H7 (cell line): ENCODE measurements at regions not wholly inside any gene's neighbourhood (a gene's known extent, or its start where the extent isn't known, plus 50 kb on each side); places are given as distances from the start of the nearest gene placed in this dataset.
"Not testable (repeated sequence)": the region's sequence is repeated elsewhere in the genome, so short reads cannot be mapped to it uniquely, and the experiment has no call there.

Source experiments
- DNase-seq: peaks from one replicate; pipeline ENCODE4 v3.0.0; 2012
- H3K27me3 ChIP-seq: 2 replicates; pipeline ENCODE4 v1.6.0; 2011; ENCODE audit warnings: mild to moderate bottlenecking, low read length; ENCODE audit not compliant: control insufficient read depth, insufficient read depth
- H3K36me3 ChIP-seq: replicated peaks from 2 replicates; pipeline ENCODE4 v1.5.1; 2011; ENCODE audit warnings: low read length; ENCODE audit not compliant: control insufficient read depth, insufficient read depth
- H3K4me3 ChIP-seq: 2 replicates; pipeline ENCODE4 v1.5.1; 2011; ENCODE audit warnings: low read depth, mild to moderate bottlenecking, control low read depth, low read length, moderate library complexity; ENCODE audit not compliant: insufficient read depth

DNA sequence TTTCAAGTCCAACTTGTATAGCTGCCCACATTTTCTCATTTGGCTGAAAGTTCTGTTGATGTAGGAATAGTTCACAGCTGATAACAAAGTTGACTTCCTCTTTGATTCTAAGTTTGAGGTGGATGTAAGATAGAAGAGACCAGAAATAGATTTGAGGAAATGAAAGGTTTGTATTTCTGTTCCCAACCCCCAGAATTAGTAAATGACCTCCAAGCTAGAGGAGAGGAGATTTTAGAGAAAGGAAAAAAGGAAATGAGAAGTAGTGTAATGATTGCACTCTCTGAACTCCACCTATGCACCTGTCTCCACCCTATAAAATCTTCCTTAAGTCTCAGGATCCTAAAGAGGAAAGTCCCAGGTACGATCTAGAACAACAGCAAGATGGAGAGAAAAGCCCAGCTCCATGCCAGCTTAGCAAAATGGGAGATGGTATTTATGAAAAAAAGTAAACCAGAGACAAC is 130.4 kb upstream of the POC5 start:
- Histone ChIP-seq H3K36me3 (no peaks in the 10 kb centered on the region), H3K4me3 (no peak overlapping the region), H3K27me3 (no peaks in the 10 kb centered on the region)
- DNase-seq, result no peak

DNA sequence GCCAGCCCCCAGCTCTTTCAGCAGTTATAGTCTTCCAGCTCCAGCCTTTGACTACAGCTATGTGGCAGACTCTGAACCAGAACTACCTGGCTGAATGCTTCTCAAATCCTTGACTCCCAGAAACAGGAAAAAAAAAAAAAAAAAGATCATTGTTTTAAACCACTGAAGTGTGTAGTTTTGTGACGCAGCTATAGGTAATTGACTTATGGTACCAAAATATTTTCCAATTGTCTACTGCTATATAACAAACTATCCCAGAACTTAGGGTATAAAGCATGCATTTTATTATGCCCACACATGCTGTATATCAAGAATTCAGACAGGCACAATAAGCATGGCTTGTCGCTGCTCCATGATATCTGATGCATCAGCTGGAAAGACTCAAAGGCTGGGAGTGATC is 127.1 kb upstream of the POC5 start:
- no peaks in the 10 kb centered on the region for H3K36me3 ChIP-seq
- no peak for DNase-seq

DNA sequence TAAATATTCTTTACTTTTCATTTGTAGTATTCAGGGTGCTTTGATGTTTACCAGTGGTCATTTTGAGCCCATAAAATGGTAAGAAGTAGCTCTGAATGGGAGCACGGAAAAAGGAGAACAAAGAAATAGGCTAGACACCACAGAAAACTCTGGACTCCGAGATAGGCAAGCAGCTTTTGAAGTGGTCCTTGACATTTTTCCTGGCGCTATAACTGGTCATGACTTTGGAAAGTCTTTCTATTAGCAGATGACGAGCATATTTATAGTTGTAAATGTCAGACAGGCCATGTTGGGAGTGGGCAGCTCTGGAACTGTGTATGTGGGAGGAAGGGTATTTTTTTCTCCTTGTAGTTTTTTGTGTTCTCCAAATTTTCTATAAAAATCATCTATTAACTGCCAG is 126.1 kb upstream of the POC5 start:
- no peaks in the 10 kb centered on the region for H3K36me3 ChIP-seq
- H3K27me3 ChIP-seq, result no peaks in the 10 kb centered on the region
- DNase-seq, result no peak
- H3K4me3 ChIP-seq, result no peak overlapping the region

More for the DNA sequence above, 127.1 kb upstream of the POC5 start:
- H3K27me3 ChIP-seq, result no peaks in the 10 kb centered on the region
- no peak overlapping the region for H3K4me3 ChIP-seq

DNA sequence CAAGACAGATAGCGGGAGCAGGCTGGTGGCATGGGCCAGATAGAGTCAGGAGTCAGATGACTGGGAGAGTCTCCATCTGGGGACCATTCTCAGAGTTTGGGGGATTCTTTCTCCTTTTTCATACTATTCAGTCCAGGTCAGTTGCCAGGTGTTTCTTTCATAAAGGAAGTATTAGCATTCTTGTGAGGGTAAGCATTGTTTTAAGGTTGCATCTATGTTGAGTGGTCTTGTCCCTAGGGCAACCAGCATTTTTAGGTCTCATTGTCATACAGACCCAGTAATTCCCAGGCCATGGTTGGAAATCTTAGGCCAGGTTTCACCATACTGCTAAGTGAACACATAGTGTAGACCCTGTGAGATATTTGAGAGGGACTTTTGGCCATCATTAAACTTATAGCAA is 122.3 kb upstream of the POC5 start:
- Histone ChIP-seq H3K27me3 (no peaks in the 10 kb centered on the region), H3K4me3 (no peak overlapping the region), H3K36me3 (no peaks in the 10 kb centered on the region)
- no peak for DNase-seq

DNA sequence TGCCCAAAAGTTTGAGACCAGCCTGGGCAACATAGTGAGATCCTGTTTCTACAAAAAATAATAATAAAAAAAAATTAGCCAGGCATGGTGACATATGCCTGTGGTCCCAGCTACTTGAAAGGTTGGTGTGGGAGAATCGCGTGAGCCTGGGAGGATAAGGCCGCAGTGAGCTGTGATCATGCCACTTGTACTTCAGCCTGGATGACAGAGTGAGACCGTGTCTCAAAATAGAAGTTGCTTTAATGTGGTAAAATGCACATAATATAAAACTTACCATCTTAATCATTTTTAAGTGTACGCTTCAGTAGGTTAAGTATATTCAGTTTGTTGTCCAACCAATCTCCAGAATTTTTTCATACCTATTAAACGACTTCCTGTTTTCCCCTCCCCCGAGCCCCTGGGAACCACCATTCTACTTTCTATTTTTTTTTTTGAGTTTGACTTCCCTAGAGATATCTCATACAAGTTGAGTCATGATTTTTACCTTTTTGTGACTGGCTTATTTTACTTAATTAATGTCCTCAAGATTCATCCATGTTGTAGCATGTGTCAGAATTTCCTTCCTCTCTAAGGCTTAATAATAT is 120.1 kb upstream of the POC5 start:
- Histone ChIP-seq H3K36me3 (no peaks in the 10 kb centered on the region), H3K4me3 (no peak overlapping the region), H3K27me3 (no peaks in the 10 kb centered on the region)
- DNase-seq, result no peak

DNA sequence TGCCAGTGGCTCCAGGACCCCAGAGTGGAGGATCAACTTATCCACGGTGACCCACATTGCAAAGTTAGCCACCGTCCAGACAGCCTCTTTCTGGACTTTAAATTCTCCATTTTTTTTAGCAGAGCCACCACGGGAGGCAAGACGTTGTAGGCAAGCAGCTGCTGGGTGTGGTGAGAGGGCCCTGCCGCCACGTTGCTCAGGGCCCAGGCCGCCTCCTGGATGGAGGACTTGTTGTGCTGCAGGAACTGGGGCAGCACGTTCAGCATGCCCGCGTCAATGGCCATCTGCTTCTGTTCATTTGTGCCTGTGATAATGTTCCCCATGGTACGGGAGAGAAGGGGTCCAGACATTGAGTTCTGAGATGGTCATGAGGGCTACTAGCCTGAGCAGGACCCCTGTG is 114.3 kb upstream of the POC5 start:
- Histone ChIP-seq H3K4me3 (no peak overlapping the region), H3K36me3 (no peaks in the 10 kb centered on the region), H3K27me3 (no peaks in the 10 kb centered on the region)
- no peak for DNase-seq

DNA sequence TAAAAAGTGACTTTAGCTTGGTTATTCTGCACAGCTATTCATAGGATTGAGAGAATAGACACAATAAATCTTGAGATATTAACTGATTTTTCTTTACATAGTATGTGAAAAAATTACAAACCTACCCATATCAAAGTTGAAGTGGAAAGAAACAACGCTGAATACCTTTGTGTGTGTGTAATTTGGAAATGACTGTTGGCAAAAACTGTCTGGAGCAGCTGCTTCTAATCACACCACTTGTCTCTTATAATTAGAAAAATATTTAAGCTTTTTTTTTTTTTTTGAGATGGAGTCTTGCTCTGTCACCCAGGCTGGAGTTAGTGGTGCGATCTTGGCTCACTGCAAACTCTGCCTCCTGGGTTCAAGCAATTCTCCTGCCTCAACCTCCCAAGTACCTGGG is 110.8 kb upstream of the POC5 start:
- H3K36me3 ChIP-seq, result no peaks in the 10 kb centered on the region
- no peak overlapping the region for H3K4me3 ChIP-seq
- DNase-seq, result no peak
- no peaks in the 10 kb centered on the region for H3K27me3 ChIP-seq

DNA sequence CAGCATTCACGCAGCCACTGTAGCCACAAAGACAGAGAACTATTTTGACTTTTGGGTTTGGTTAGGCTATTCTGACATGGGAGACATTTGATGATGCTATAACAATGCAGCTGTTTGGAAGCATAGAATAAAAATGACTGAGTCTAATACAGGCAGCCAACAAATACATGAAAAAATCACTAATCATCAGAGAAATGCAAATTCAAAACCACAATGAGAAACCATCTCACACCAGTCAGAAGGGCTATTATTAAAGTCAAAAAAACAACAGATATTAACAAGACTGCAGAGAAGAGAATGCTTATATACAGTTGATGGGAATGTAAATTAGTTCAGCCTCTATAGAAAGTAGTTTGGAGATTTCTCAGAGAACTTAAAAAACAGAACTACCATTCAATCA is 107.1 kb upstream of the POC5 start:
- Histone ChIP-seq H3K4me3 (no peak overlapping the region), H3K27me3 (no peaks in the 10 kb centered on the region), H3K36me3 (no peaks in the 10 kb centered on the region)
- DNase-seq, result no peak

DNA sequence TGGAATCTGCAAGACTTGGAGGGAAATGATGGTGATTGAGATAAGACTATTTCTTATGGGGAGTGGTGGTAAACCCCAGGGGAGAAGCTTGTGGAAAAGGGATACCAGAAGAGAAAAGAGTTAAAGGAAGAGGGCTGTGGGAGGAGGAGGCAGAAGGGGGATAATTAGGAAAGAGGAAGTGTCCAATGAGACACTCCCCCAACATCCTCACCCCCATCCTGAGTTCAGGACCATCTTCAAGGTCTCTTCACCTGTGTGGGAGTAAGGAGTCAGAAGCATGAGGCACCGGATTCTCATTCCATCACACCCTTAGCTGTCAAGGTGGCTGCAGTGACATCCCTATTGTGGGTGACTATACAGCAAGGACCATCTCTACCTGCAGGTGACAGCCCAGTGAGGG is 106.6 kb upstream of the POC5 start:
- Histone ChIP-seq H3K36me3 (no peaks in the 10 kb centered on the region), H3K4me3 (no peak overlapping the region), H3K27me3 (no peaks in the 10 kb centered on the region)
- no peak for DNase-seq

DNA sequence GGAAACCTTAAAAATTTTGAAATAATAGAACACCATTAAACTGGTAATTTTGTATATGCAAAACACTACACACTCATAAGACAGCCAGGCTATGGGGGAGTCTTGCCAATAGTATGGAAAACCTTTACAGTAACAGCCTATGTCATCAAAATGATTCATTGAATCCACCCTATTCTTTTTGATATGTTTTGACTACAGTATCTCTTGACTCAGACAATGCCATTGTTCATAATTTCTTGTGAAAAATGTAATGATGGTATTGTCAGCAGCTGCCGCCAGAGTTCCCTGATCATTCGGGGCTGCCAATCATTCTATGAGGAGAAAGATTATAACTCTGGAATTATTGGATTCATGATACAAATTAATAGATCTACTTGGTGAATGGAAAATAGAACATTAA is 101.4 kb upstream of the POC5 start:
- no peaks in the 10 kb centered on the region for H3K27me3 ChIP-seq
- no peaks in the 10 kb centered on the region for H3K36me3 ChIP-seq
- no peak overlapping the region for H3K4me3 ChIP-seq
- no peak for DNase-seq

DNA sequence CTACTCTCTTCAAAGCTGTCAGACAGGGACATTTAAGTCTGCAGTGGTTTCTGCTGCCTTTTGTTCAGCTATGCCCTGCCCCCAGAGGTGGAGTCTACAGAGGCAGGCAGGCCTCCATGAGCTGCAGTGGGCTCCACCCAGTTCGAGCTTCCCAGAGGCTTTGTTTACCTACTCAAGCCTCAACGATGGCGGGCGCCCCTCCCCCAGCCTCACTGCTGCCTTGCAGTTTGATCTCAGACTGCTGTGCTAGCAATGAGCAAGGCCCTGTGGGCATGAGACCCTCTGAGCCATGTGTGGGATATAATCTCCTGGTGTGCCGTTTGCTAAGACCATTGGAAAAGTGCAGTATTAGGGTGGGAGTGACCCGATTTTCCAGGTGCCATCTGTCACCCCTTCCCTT is 82.5 kb upstream of the POC5 start:
- not testable (repeated sequence) for H3K27me3 ChIP-seq, H3K4me3 ChIP-seq, DNase-seq, H3K36me3 ChIP-seq

DNA sequence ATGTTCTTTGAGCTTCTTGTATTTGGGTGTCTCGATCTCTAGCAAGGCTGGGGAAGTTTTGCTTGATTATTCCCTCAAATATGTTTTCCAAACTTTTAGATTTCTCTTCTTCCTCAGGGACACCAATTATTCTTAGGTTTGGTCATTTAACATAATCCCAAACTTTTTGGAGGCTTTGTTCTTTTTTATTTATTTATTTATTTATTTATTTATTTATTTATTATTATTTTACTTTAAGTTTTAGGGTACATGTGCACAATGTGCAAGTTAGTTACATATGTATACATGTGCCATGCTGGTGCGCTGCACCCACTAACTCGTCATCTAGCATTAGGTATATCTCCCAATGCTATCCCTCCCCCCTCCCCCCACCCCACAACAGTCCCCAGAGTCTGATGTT is 52.1 kb upstream of the POC5 start:
- H3K27me3 ChIP-seq, H3K4me3 ChIP-seq, H3K36me3 ChIP-seq, DNase-seq: not testable (repeated sequence)
